Testis (tissue), 2 donors: ENCODE measurements at regions not wholly inside any gene's neighbourhood (a gene's known extent, or its start where the extent isn't known, plus 50 kb on each side); places are given as distances from the start of the nearest gene placed in this dataset.
"Not testable (repeated sequence)": the region's sequence is repeated elsewhere in the genome, so short reads cannot be mapped to it uniquely, and the experiment has no call there.

Source experiments
- DNase-seq: peaks from one replicate; pipeline ENCODE4 v3.0.0-alpha.2; 2019
- H3K27ac ChIP-seq, 2 donors: fragments of 200-600 bp; sonication (generic); one replicate each; pipeline ENCODE4 v1.5.1; 2019
- H3K27me3 ChIP-seq: fragments of 200-600 bp; sonication (generic); one replicate; pipeline ENCODE4 v1.5.1; 2019
- H3K36me3 ChIP-seq: fragments of 200-600 bp; sonication (generic); one replicate; pipeline ENCODE4 v1.5.1; 2017; ENCODE audit warnings: low read depth; ENCODE audit errors: missing control alignments
- H3K4me1 ChIP-seq: fragments of 200-600 bp; sonication (generic); one replicate; pipeline ENCODE4 v1.5.1; 2019
- H3K4me3 ChIP-seq, 2 donors: fragments of 200-600 bp; sonication (generic); one replicate each; pipeline ENCODE4 v1.5.1; 2017 to 2019
- H3K9me3 ChIP-seq: fragments of 200-600 bp; sonication (generic); one replicate; pipeline ENCODE4 v1.5.1; 2017
- POLR2A ChIP-seq: fragments of 450-650 bp; IDR thresholded peaks from one replicate; pipeline ENCODE4 v1.6.1; 2017; ENCODE audit warnings: antibody characterized with exemption, mild to moderate bottlenecking, moderate library complexity
- WGBS, 2 donors: methylation state at CpG; one replicate each; pipeline ENCODE4 v1.1.5; 2018; 5-methylcytosine and 5-hydroxymethylcytosine counted together
- intact Hi-C: fragments of 100-400 bp; cut with DNase I; formaldehyde crosslinking; loops from one replicate; pipeline ENCODE4 v1.15.1; 2023; ENCODE audit warnings: low total_unique reads
- TF ChIP-seq, protein P1 (sequence below), 3 experiments: fragments of 450-650 bp in 2 of 3; fragments of 200-600 bp in 1 of 3; sonication (generic) in 1 of 3; IDR thresholded peaks; one replicate each; pipeline ENCODE4 v1.5.1; 2016 to 2019; ENCODE audit warnings: antibody characterized with exemption in 3 of 3, mild to moderate bottlenecking in 2 of 3, moderate library complexity in 1 of 3

DNA sequence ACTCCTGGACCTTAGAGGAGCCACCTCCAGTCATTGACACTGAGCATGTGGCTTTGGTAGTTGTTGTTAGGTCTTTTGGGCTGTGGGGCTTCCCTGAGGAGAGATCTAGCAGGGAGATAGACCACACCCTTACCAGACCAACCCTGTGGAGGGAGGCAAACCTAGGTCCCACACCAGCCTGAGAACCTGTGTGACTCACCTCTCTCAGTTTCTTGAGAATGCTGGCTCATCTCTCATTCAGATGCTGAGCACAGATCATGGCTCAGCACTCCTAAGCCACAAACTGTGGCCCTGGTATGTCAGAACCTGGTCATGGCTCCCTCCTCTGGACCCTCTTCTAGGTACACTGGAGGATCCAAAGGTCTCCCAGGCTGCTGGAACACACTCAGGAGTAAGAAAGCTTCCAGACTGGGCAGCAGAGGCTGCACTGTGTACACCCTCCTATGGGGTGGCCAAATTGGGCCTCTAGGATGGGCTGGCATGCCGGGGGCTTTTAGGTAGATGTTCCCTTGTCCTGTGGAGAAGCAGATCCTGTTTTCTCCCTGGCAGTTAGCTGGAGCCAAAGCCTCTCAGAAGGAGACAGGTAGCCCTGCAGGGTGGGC is 1294.5 kb downstream of the KHDRBS2 start:
- H3K4me1 ChIP-seq, result no peaks in the 10 kb centered on the region
- H3K27ac ChIP-seq, result no peak overlapping the region
- H3K27me3 ChIP-seq, result no peaks in the 10 kb centered on the region
- H3K4me3 ChIP-seq, result no peak overlapping the region
- H3K36me3 ChIP-seq, result no peaks in the 10 kb centered on the region
- TF ChIP-seq, protein P1, sequence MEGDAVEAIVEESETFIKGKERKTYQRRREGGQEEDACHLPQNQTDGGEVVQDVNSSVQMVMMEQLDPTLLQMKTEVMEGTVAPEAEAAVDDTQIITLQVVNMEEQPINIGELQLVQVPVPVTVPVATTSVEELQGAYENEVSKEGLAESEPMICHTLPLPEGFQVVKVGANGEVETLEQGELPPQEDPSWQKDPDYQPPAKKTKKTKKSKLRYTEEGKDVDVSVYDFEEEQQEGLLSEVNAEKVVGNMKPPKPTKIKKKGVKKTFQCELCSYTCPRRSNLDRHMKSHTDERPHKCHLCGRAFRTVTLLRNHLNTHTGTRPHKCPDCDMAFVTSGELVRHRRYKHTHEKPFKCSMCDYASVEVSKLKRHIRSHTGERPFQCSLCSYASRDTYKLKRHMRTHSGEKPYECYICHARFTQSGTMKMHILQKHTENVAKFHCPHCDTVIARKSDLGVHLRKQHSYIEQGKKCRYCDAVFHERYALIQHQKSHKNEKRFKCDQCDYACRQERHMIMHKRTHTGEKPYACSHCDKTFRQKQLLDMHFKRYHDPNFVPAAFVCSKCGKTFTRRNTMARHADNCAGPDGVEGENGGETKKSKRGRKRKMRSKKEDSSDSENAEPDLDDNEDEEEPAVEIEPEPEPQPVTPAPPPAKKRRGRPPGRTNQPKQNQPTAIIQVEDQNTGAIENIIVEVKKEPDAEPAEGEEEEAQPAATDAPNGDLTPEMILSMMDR (IDR thresholded peaks at IDR 0.05), result no peak
- TF ChIP-seq POLR2A, result no peak
- intact Hi-C loops, result no loop called here
- no peaks in the 10 kb centered on the region for H3K9me3 ChIP-seq
- 92 to 100% methylated on average over 1 of the region's 1 CpG for WGBS, 2 donors
- DNase-seq, result no peak

DNA sequence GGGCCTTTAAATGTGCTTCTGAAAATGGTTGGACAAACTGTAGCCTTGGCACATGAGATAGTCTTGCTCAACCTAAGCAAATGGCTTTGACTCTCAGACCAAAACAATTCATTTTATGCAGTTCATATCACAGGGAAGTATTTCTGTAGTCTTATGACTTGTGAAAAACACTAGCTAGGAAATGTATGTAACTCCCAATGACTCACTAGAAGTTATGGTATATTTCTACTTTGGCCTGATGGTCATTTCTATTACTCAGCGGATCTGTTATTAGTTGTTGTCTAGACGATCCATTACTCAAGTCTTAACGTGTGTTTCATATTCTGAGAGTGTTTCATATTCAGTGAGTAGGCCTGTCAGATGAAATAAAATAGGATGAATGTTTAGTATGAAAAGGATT is 1333.5 kb downstream of the KHDRBS2 start:
- TF ChIP-seq POLR2A, result no peak
- TF ChIP-seq, protein P1 (IDR thresholded peaks at IDR 0.05), result no peak
- no peaks in the 10 kb centered on the region for H3K4me1 ChIP-seq
- no peak for DNase-seq
- H3K27ac ChIP-seq, result no peak overlapping the region
- no peaks in the 10 kb centered on the region for H3K9me3 ChIP-seq
- no peaks in the 10 kb centered on the region for H3K36me3 ChIP-seq
- intact Hi-C loops, result no loop called here
- H3K4me3 ChIP-seq, result no peak overlapping the region
- WGBS, 2 donors, result 80 to 91% methylated on average over 3 of the region's 3 CpGs
- no peaks in the 10 kb centered on the region for H3K27me3 ChIP-seq

DNA sequence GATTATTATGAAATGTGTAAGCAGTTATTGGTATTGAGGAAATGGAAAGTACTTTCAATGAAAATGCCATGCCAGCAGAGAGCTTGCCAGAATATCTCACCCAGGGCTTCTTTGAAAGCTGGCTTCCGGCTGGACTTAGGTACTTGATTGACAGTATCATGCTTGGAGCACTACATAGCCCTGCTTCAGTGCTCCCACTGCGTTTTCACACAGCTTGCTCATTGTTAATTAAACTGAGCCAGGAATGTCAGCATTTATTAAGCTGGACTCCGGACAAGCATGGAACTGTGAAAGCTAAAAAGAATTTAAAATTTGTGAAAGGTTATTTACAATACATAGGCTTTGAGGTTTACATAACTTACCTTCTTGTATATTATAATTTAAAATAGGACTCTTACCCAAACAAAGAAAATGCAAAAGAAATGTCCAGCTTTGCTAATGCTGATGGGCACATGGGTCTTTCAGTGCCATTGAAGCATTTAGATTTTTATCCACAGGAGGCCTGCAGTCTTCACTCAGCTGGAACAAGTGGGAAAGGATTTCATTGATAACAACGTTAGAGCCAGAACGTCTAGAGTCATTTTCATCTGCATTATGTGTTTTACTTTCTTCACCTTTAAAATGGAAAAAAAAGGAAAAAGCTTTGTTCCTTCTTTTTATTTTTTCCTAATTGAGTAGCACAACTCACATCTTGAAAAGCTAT is 1335.7 kb downstream of the KHDRBS2 start:
- H3K9me3 ChIP-seq, H3K27ac ChIP-seq, H3K27me3 ChIP-seq, DNase-seq, H3K4me3 ChIP-seq, H3K4me1 ChIP-seq, H3K36me3 ChIP-seq, intact Hi-C loops: not testable (repeated sequence)
- WGBS, 2 donors, result 59 to 62% methylated on average over 5 of the region's 5 CpGs

DNA sequence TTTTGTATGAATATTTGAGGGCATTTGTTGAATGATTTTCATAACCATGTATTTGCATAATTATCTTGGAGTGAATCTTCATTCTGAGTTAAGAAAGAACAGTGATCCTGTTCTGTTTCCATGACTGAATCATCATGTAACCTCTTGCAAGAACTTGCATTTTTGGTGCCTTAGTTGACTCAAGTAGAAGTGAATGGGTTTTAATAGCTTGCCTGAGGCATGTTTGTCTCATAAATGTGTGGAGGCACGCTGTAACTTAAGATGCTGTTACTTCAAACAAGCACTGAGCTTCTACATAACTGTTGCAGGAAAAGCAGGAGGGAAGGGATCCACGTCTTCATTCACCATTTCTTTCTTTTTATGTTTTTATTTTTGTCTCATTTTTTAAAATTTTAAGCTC is 1338.6 kb downstream of the KHDRBS2 start:
- H3K27ac ChIP-seq, intact Hi-C loops, H3K36me3 ChIP-seq, H3K4me1 ChIP-seq, H3K9me3 ChIP-seq, DNase-seq, H3K27me3 ChIP-seq, H3K4me3 ChIP-seq: not testable (repeated sequence)
- 75 to 81% methylated on average over 2 of the region's 2 CpGs for WGBS, 2 donors

DNA sequence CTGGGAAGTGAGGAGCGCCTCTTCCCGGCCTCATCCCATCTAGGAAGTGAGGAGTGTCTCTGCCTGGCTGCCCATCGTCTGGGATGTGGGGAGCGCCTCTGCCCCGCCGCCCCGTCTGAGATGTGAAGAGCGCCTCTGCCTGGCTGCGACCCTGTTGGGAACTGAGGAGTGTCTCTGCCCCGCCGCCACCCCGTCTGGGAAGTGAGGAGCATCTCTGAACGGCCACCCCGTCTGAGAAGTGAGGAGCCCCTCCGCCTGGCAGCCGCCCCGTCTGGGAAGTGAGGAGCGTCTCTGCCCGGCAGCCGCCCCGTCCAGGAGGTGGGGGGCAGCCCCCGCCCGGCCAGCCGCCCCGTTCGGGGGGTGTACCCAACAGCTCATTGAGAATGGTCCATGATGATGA is 1341.2 kb downstream of the KHDRBS2 start:
- DNase-seq, H3K27me3 ChIP-seq, H3K9me3 ChIP-seq, H3K4me3 ChIP-seq, intact Hi-C loops, H3K36me3 ChIP-seq, H3K4me1 ChIP-seq, H3K27ac ChIP-seq: not testable (repeated sequence)
- WGBS, 2 donors, result 75% methylated on average over 25 to 26 of the region's 26 CpGs

DNA sequence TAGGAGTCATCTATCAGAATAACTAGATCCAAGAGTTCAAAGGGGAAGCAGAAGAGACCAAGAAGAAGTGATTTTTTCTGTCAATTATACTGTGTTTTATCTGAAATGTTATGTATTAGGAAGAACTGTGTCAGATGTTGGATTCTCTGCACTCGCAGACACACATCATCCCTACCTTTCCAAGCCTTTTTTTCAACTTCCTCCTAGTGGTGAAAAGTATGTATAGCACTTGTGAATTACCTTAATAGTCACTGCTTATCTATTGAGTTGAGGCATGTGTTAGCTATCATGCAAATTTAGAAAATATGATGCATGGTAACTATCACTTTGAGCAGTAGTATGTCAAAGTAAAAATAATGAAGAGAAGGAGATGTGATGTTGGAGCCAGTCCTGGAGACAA is 1350.1 kb downstream of the KHDRBS2 start:
- H3K36me3 ChIP-seq, H3K27me3 ChIP-seq: not testable (repeated sequence)
- WGBS, 2 donors, result 38 to 54% methylated on average over 1 of the region's 1 CpG

DNA sequence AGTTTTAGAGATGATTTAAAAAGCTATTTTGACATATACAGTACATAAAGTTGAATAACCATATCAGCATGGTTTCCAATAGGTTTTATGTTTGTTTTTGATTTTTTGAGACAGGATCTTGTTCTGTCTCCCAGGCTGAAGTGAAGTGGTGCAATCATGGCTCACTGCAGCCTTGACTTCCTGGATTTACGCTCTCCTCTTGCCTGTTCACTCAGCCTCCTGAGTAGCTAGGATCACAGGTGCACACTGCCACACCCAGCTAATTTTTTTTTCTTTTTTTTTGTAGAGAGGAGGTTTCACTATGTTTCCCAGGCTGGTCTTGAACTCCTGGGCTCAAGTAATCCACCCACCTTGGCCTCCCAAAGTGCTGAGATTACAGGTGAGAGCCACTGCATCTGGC is 1366.4 kb downstream of the KHDRBS2 start:
- H3K4me1 ChIP-seq, intact Hi-C loops: not testable (repeated sequence)

More for the DNA sequence above, 1350.1 kb downstream of the KHDRBS2 start:
- H3K9me3 ChIP-seq, intact Hi-C loops, H3K27ac ChIP-seq, H3K4me3 ChIP-seq, H3K4me1 ChIP-seq, DNase-seq: not testable (repeated sequence)
- TF ChIP-seq, protein P1 (IDR thresholded peaks at IDR 0.05), result peak in 1 of 3 experiments; percentile 37

DNA sequence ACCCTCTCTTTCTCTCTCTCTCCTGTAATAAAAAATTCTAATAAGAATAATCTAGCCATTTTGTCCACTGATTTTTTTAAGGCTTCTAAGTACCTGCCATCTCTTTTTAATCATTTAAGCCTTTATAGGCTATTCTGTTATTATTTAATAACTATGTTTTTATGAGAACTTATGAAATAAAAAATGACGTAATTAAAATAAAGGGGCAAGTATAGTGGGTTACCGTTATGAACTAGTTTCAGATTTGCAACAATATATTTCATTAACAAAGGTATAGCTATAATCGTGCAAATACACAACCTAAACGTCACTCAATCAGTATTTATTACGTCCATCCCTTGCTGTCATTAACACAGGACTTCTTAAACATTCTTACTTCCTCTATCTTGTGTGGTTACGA is 1382.2 kb downstream of the KHDRBS2 start:
- DNase-seq, H3K27me3 ChIP-seq, H3K36me3 ChIP-seq, H3K4me3 ChIP-seq, H3K4me1 ChIP-seq, intact Hi-C loops, H3K9me3 ChIP-seq, H3K27ac ChIP-seq: not testable (repeated sequence)
- 61 to 74% methylated on average over 6 of the region's 6 CpGs for WGBS, 2 donors

More for the DNA sequence above, 1366.4 kb downstream of the KHDRBS2 start:
- WGBS, 2 donors, result 86 to 89% methylated on average over 1 of the region's 1 CpG
- H3K36me3 ChIP-seq, DNase-seq, H3K9me3 ChIP-seq, H3K27me3 ChIP-seq, H3K4me3 ChIP-seq, H3K27ac ChIP-seq: not testable (repeated sequence)

DNA sequence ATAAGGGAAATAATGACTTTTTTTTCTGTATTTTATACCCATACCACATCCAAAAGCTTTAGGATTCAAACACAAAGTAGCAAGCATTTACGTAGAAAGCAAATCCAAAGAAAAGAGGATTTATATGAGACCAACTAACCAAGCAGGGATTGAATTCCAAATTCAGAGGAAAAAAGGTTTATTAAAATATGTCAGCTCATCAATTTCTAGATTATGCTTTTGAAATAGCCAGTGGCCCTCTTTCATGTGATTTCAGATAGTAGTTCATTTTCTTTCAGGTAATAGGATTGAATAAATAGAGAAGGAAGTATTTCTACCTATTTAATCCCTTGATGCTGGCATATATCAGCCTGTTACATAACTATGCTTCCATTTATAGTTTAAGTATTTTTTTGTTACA is 1392.7 kb downstream of the KHDRBS2 start:
- H3K9me3 ChIP-seq, intact Hi-C loops, DNase-seq, H3K27ac ChIP-seq, H3K4me3 ChIP-seq, H3K4me1 ChIP-seq, H3K36me3 ChIP-seq, H3K27me3 ChIP-seq: not testable (repeated sequence)
- 83 to 90% methylated on average over 1 of the region's 1 CpG for WGBS, 2 donors
